ENCODE measurements at regions not wholly inside any gene's neighbourhood (a gene's known extent, or its start where the extent isn't known, plus 50 kb on each side); places are given as distances from the start of the nearest gene placed in this dataset.

DNA sequence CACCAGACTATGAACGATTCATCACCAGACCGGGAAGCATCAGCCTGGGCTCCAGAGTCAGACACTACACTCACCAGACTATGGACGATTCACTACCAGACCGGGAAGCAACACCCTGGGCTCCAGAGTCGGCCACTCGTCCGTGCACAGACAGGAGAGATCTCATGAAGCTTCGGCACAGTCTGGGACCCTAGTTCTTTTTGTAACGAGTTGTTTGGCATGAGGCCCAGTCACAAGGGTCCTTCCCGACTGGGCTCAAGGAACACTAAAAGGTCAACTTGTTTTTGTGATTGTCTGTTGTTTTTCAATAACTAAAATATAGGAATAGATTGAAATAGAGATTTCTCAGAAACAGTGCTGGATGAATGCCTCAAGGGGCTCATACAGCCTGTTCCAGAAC lies 1141.6 kb upstream of the MIR17HG start:
- no peak overlapping the region for H3K4me3 ChIP-seq (ENCODE audit: low read depth, low read length)
- in situ Hi-C loops (cut with HindIII; ENCODE audit: low sequenced_read_pairs) = no loop called here
- no peak for TF ChIP-seq CTCF (IDR thresholded peaks at IDR 0.05; ENCODE audit: low read depth, low read length)
- no peak for DNase-seq (ENCODE audit: low read depth, low spot score)

DNA sequence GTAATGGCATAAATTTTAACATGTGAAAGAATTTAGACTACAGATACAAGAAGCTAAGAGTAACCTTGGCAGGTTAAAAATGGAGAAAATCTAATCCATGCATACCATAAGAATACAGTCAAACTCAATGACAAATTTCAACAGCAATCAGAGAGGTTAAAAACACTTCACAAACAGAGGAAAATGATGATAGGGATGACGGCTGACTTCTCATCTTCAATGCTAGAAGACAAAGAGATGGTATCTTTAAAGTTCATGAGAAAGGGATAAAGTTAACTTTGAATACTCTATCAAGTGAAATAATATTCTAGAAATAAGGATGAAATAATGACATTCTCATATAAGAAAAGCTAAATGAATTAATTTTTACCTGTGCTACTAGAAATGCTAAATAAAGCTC lies 1130.2 kb upstream of the MIR17HG start:
- H3K4me3 ChIP-seq (ENCODE audit: low read depth, low read length) = no peak overlapping the region
- no peak for DNase-seq (ENCODE audit: low read depth, low spot score)
- TF ChIP-seq CTCF (IDR thresholded peaks at IDR 0.05; ENCODE audit: low read depth, low read length) = no peak
- in situ Hi-C loops (cut with HindIII; ENCODE audit: low sequenced_read_pairs) = no loop called here

GRCh38 chr13:90222758-90223157 lies 1124.7 kb upstream of the MIR17HG start:
- DNase-seq (ENCODE audit: low read depth, low spot score) = no peak
- in situ Hi-C loops (cut with HindIII; ENCODE audit: low sequenced_read_pairs) = no loop called here

DNA sequence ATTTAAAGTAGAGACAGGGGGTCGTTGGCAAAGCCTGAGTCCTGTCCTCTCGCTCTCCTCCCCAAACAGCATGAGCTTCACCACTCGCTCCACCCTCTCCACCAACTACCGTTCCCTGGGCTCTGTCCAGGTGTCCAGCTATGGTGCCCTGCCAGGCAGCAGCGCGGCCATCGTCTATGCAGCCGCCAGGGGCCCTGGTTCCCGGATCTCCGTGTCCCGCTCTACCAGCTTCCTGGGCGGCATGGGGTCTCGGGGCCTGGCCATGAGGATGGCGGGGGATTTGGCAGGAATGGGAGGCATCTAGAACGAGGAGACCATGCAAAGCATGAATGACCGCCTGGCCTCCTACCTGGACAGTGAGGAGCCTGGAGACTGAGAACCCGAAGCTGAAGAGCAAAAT lies 1117.2 kb upstream of the MIR17HG start:
- TF ChIP-seq CTCF (IDR thresholded peaks at IDR 0.05; ENCODE audit: low read depth, low read length) = no peak
- in situ Hi-C loops (cut with HindIII; ENCODE audit: low sequenced_read_pairs) = no loop called here
- no peak for DNase-seq (ENCODE audit: low read depth, low spot score)
- no peak overlapping the region for H3K4me3 ChIP-seq (ENCODE audit: low read depth, low read length)

More at GRCh38 chr13:90222758-90223157, 1124.7 kb upstream of the MIR17HG start:
- no peak for TF ChIP-seq CTCF (IDR thresholded peaks at IDR 0.05; ENCODE audit: low read depth, low read length)
- no peak overlapping the region for H3K4me3 ChIP-seq (ENCODE audit: low read depth, low read length)

DNA sequence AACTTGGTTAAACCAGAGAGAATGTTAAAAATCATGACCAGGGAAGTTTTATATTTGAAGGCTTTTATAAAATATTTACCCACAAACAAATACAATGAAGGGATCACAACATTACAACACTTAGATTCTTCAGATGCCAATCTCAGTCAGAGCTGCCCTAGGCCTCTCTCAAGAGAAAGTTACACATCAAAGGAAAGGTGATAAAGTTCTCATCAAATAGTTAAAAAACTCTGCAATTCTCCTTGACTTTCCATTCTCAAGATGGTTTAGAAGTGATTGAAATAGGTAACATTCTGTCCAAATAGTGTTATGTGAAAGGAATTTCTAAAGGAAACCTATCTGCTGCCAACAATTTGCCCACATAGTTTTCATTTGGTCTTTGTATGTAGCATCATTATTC lies 1115.2 kb upstream of the MIR17HG start:
- in situ Hi-C loops (cut with HindIII; ENCODE audit: low sequenced_read_pairs) = no loop called here
- H3K4me3 ChIP-seq (ENCODE audit: low read depth, low read length) = no peak overlapping the region
- no peak for TF ChIP-seq CTCF (IDR thresholded peaks at IDR 0.05; ENCODE audit: low read depth, low read length)
- DNase-seq (ENCODE audit: low read depth, low spot score) = no peak

DNA sequence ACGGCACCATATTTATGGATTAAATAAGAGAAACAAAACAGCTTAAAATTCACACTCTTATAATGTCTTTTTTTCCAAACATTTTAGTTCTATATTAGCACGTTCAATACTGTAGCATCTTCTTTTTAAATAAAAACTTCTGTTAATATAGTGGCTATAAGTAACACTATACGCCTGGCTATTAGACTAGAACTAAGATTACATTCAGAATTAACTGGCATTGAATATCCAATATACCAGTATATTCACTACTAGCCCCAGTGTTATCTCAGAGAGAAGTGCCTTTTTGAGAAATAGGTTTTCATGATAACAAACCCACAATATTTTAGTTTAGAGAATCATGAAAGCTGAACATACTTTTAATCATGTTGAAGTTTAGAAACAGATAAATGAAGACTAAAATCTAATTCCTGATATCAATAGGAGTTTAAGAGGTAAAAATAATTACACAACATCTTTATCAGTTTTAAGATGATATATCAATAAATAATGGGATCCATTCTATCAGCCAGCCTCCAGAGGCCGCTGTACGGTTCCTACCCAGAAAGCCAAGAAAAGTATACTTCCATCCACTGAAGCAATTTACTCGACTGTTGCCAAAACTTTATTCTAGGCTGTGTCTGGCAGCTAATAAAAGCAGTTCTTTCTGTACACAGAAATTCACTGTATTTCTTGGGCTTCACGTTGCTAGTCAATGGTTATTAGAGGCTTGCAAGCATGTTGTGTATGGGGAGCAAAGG lies 1113.4 kb upstream of the MIR17HG start:
- no peak overlapping the region for H3K4me3 ChIP-seq (ENCODE audit: low read depth, low read length)
- TF ChIP-seq CTCF (IDR thresholded peaks at IDR 0.05; ENCODE audit: low read depth, low read length) = peak; percentile 8
- DNase-seq (ENCODE audit: low read depth, low spot score) = no peak
- in situ Hi-C loops (cut with HindIII; ENCODE audit: low sequenced_read_pairs) = no loop called here

All from astrocyte of the spinal cord (primary cell).